ENCODE measurements at regions not wholly inside any gene's neighbourhood (a gene's known extent, or its start where the extent isn't known, plus 50 kb on each side); places are given as distances from the start of the nearest gene placed in this dataset.
"Not testable (repeated sequence)": the region's sequence is repeated elsewhere in the genome, so short reads cannot be mapped to it uniquely, and the experiment has no call there.

- no peak overlapping the region for H3K27ac Mint-ChIP-seq
- ATAC-seq (replicated peaks in 1 of 2) (no peak), DNase-seq (no peak)
- H3K4me3 Mint-ChIP-seq = no peak overlapping the region
- no peaks in the 10 kb centered on the region for H3K36me3 Mint-ChIP-seq (ENCODE audit: insufficient read depth in 2 of 2)
- H3K4me1 Mint-ChIP-seq (ENCODE audit: low read depth) = no peaks in the 10 kb centered on the region
- peaks cover 1 to 3% of the 10 kb centered on the region in 2 donors for H3K9me3 Mint-ChIP-seq
- no peaks in the 10 kb centered on the region for H3K27me3 Mint-ChIP-seq (ENCODE audit: low read depth)
Measured at GRCh38 chr4:123591875-123592274, 195.3 kb downstream of the SPRY1 start.

- no peak for DNase-seq
- no peaks in the 10 kb centered on the region for H3K36me3 Mint-ChIP-seq (ENCODE audit: insufficient read depth in 2 of 2)
- H3K4me3 Mint-ChIP-seq = no peak overlapping the region
- no peak for ATAC-seq (replicated peaks in 1 of 2)
- H3K27ac Mint-ChIP-seq = no peak overlapping the region
- H3K4me1 Mint-ChIP-seq (ENCODE audit: low read depth) = no peaks in the 10 kb centered on the region
- H3K9me3 Mint-ChIP-seq = peaks cover 1 to 3% of the 10 kb centered on the region in 2 donors
- H3K27me3 Mint-ChIP-seq (ENCODE audit: low read depth) = no peaks in the 10 kb centered on the region
Measured at GRCh38 chr4:123593655-123594054, 197.1 kb downstream of the SPRY1 start.

- H3K9me3 Mint-ChIP-seq = peaks cover 1 to 5% of the 10 kb centered on the region in 2 donors
- DNase-seq = no peak
- H3K4me3 Mint-ChIP-seq = no peak overlapping the region
- ATAC-seq (replicated peaks in 1 of 2) = peak in 1 of 2 donors; percentile 21
- no peaks in the 10 kb centered on the region for H3K27me3 Mint-ChIP-seq (ENCODE audit: low read depth)
- H3K36me3 Mint-ChIP-seq (ENCODE audit: insufficient read depth in 2 of 2) = no peaks in the 10 kb centered on the region
- H3K4me1 Mint-ChIP-seq (ENCODE audit: low read depth) = peaks cover 25% of the 10 kb centered on the region
- H3K27ac Mint-ChIP-seq = no peak overlapping the region
Measured at GRCh38 chr4:123596805-123597204, 200.2 kb downstream of the SPRY1 start.

GRCh38 chr4:123597586-123597985, 201.0 kb downstream of the SPRY1 start:
- ATAC-seq (replicated peaks in 1 of 2) = no peak
- H3K27me3 Mint-ChIP-seq (ENCODE audit: low read depth) = no peaks in the 10 kb centered on the region
- peaks cover 0 to 5% of the 10 kb centered on the region in 2 donors for H3K36me3 Mint-ChIP-seq (ENCODE audit: insufficient read depth in 2 of 2)
- no peak overlapping the region for H3K4me3 Mint-ChIP-seq
- peaks cover 33% of the 10 kb centered on the region for H3K4me1 Mint-ChIP-seq (ENCODE audit: low read depth)
- H3K9me3 Mint-ChIP-seq = peaks cover 3 to 7% of the 10 kb centered on the region in 2 donors
- no peak for DNase-seq
- H3K27ac Mint-ChIP-seq = no peak overlapping the region

GRCh38 chr4:123598331-123598730, 201.7 kb downstream of the SPRY1 start:
- no peak overlapping the region for H3K4me3 Mint-ChIP-seq
- no peaks in the 10 kb centered on the region for H3K27me3 Mint-ChIP-seq (ENCODE audit: low read depth)
- peaks cover 0 to 5% of the 10 kb centered on the region in 2 donors for H3K36me3 Mint-ChIP-seq (ENCODE audit: insufficient read depth in 2 of 2)
- peaks cover 3 to 7% of the 10 kb centered on the region in 2 donors for H3K9me3 Mint-ChIP-seq
- no peak for DNase-seq
- ATAC-seq (replicated peaks in 1 of 2) = no peak
- H3K27ac Mint-ChIP-seq = no peak overlapping the region
- peaks cover 38% of the 10 kb centered on the region for H3K4me1 Mint-ChIP-seq (ENCODE audit: low read depth)

- DNase-seq (no peak), ATAC-seq (replicated peaks in 1 of 2) (peak in 1 of 2 donors; percentile 21)
- Mint-ChIP-seq H3K9me3 (peaks cover 4 to 5% of the 10 kb centered on the region in 2 donors), H3K4me1 (ENCODE audit: low read depth) (peaks cover 44% of the 10 kb centered on the region), H3K4me3 (no peak overlapping the region), H3K27ac (peak overlapping the region; percentile 27), H3K36me3 (ENCODE audit: insufficient read depth in 2 of 2) (peaks cover 0 to 5% of the 10 kb centered on the region in 2 donors), H3K27me3 (ENCODE audit: low read depth) (no peaks in the 10 kb centered on the region)
Measured at GRCh38 chr4:123599061-123599919, 202.7 kb downstream of the SPRY1 start.

GRCh38 chr4:123599920-123600810, 203.6 kb downstream of the SPRY1 start:
- Mint-ChIP-seq H3K27me3 (ENCODE audit: low read depth) (no peaks in the 10 kb centered on the region), H3K9me3 (peaks cover 4 to 7% of the 10 kb centered on the region in 2 donors), H3K36me3 (ENCODE audit: insufficient read depth in 2 of 2) (peaks cover 0 to 5% of the 10 kb centered on the region in 2 donors), H3K4me1 (ENCODE audit: low read depth) (peaks cover 44% of the 10 kb centered on the region), H3K4me3 (peak overlapping the region; percentile 34 to 42), H3K27ac (peak overlapping the region; percentile 53)
- peak; percentile 88 to 90 for ATAC-seq (replicated peaks in 1 of 2)
- DNase-seq = peak; percentile 42 to 47

GRCh38 chr4:123600987-123601904, 204.7 kb downstream of the SPRY1 start:
- ATAC-seq (replicated peaks in 1 of 2) = no peak
- peaks cover 0 to 5% of the 10 kb centered on the region in 2 donors for H3K36me3 Mint-ChIP-seq (ENCODE audit: insufficient read depth in 2 of 2)
- H3K4me3 Mint-ChIP-seq = peak overlapping the region in 1 of 2 donors; percentile 3
- H3K4me1 Mint-ChIP-seq (ENCODE audit: low read depth) = peaks cover 46% of the 10 kb centered on the region
- peaks cover 4 to 6% of the 10 kb centered on the region in 2 donors for H3K9me3 Mint-ChIP-seq
- no peak overlapping the region for H3K27ac Mint-ChIP-seq
- no peak for DNase-seq
- no peaks in the 10 kb centered on the region for H3K27me3 Mint-ChIP-seq (ENCODE audit: low read depth)

- Mint-ChIP-seq H3K4me3 (peak overlapping the region; percentile 12 to 37), H3K4me1 (ENCODE audit: low read depth) (peaks cover 54% of the 10 kb centered on the region), H3K9me3 (peaks cover 4 to 6% of the 10 kb centered on the region in 2 donors), H3K36me3 (ENCODE audit: insufficient read depth in 2 of 2) (peaks cover 0 to 5% of the 10 kb centered on the region in 2 donors), H3K27me3 (ENCODE audit: low read depth) (no peaks in the 10 kb centered on the region), H3K27ac (peak overlapping the region; percentile 77)
- ATAC-seq (replicated peaks in 1 of 2) (peak; percentile 52 to 54), DNase-seq (no peak)
Measured at GRCh38 chr4:123602007-123602406, 205.4 kb downstream of the SPRY1 start.

GRCh38 chr4:123603165-123603564, 206.6 kb downstream of the SPRY1 start:
- H3K27ac Mint-ChIP-seq = no peak overlapping the region
- DNase-seq = no peak
- no peak for ATAC-seq (replicated peaks in 1 of 2)
- H3K9me3 Mint-ChIP-seq = peaks cover 4 to 6% of the 10 kb centered on the region in 2 donors
- H3K27me3 Mint-ChIP-seq (ENCODE audit: low read depth) = no peaks in the 10 kb centered on the region
- H3K4me1 Mint-ChIP-seq (ENCODE audit: low read depth) = peaks cover 60% of the 10 kb centered on the region
- peaks cover 0 to 5% of the 10 kb centered on the region in 2 donors for H3K36me3 Mint-ChIP-seq (ENCODE audit: insufficient read depth in 2 of 2)
- H3K4me3 Mint-ChIP-seq = no peak overlapping the region

GRCh38 chr4:123605797-123606196, 209.2 kb downstream of the SPRY1 start:
- H3K27me3 Mint-ChIP-seq (ENCODE audit: low read depth); DNase-seq; H3K27ac Mint-ChIP-seq; ATAC-seq (replicated peaks in 1 of 2); H3K9me3 Mint-ChIP-seq; H3K36me3 Mint-ChIP-seq (ENCODE audit: insufficient read depth in 2 of 2); H3K4me3 Mint-ChIP-seq: not testable (repeated sequence)
- H3K4me1 Mint-ChIP-seq (ENCODE audit: low read depth) = peaks cover 43% of the 10 kb centered on the region

- DNase-seq (no peak), ATAC-seq (replicated peaks in 1 of 2) (no peak)
- Mint-ChIP-seq H3K9me3 (peaks cover 2 to 6% of the 10 kb centered on the region in 2 donors), H3K4me1 (ENCODE audit: low read depth) (peaks cover 38% of the 10 kb centered on the region), H3K36me3 (ENCODE audit: insufficient read depth in 2 of 2) (peaks cover 0 to 5% of the 10 kb centered on the region in 2 donors), H3K4me3 (no peak overlapping the region), H3K27me3 (ENCODE audit: low read depth) (no peaks in the 10 kb centered on the region), H3K27ac (no peak overlapping the region)
Measured at GRCh38 chr4:123606336-123606735, 209.7 kb downstream of the SPRY1 start.

Measured in activated T-cell treated with anti-CD3 and anti-CD28 coated beads, Interleukin-2, amount 50 U/mL, for 72 hours (primary cell).